Vagina (tissue), 2 donors: ENCODE measurements at regions not wholly inside any gene's neighbourhood (a gene's known extent, or its start where the extent isn't known, plus 50 kb on each side); places are given as distances from the start of the nearest gene placed in this dataset.

Experiments
- POLR2A ChIP-seq, 2 donors: fragments of 450-650 bp; IDR thresholded peaks; one replicate each; pipeline ENCODE4 v1.6.1; 2017; ENCODE audit warnings: antibody characterized with exemption in 2 of 2, mild to moderate bottlenecking in 2 of 2, moderate library complexity in 2 of 2
- POLR2AphosphoS5 ChIP-seq, 2 donors: sonication (generic); formaldehyde crosslinking; IDR thresholded peaks; one replicate each; pipeline ENCODE4 v1.9.0; 2017; ENCODE audit warnings: antibody characterized with exemption in 2 of 2, mild to moderate bottlenecking in 2 of 2, low read depth in 1 of 2; ENCODE audit not compliant: insufficient read depth in 1 of 2
- TF ChIP-seq, protein P1 (sequence below), 3 experiments: fragments of 450-650 bp in 2 of 3; fragments of 200-600 bp in 1 of 3; sonication (generic) in 1 of 3; IDR thresholded peaks; one replicate each; pipeline ENCODE4 v1.5.1; 2017 to 2019; ENCODE audit warnings: antibody characterized with exemption in 3 of 3, mild to moderate bottlenecking in 2 of 3, moderate library complexity in 2 of 3

DNA sequence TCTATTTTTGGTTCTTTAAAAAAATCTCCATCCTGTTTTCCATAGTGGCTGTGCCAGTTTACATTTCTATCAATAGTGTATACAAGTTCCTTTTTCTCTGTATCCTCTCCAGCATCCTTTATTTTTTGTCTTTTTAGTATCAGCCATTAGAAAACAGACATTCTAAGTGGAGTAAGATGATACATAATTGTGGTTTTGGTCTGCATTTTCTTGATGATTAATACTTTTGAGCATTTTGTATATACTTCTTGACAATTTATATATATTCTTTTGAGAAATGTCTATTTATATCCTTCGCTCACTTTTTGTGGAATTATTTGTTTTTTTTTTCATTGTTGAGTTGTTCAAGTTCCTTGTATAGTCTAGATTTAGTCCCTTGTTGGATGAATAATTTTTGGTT, 382.2 kb upstream of the SPOCK3 start:
- TF ChIP-seq, protein P1, sequence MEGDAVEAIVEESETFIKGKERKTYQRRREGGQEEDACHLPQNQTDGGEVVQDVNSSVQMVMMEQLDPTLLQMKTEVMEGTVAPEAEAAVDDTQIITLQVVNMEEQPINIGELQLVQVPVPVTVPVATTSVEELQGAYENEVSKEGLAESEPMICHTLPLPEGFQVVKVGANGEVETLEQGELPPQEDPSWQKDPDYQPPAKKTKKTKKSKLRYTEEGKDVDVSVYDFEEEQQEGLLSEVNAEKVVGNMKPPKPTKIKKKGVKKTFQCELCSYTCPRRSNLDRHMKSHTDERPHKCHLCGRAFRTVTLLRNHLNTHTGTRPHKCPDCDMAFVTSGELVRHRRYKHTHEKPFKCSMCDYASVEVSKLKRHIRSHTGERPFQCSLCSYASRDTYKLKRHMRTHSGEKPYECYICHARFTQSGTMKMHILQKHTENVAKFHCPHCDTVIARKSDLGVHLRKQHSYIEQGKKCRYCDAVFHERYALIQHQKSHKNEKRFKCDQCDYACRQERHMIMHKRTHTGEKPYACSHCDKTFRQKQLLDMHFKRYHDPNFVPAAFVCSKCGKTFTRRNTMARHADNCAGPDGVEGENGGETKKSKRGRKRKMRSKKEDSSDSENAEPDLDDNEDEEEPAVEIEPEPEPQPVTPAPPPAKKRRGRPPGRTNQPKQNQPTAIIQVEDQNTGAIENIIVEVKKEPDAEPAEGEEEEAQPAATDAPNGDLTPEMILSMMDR (IDR thresholded peaks at IDR 0.05) = no peak
- TF ChIP-seq POLR2A (IDR thresholded peaks at IDR 0.05) (no peak), POLR2AphosphoS5 (IDR thresholded peaks at IDR 0.05; ENCODE audit: insufficient read depth in 1 of 2, low read depth in 1 of 2) (no peak)
